ENCODE measurements at regions not wholly inside any gene's neighbourhood (a gene's known extent, or its start where the extent isn't known, plus 50 kb on each side); places are given as distances from the start of the nearest gene placed in this dataset.
"Not testable (repeated sequence)": the region's sequence is repeated elsewhere in the genome, so short reads cannot be mapped to it uniquely, and the experiment has no call there.

GRCh38 chr2:215793747-215794595, 219.4 kb downstream of the MREG start:
- peak in 1 of 5 experiments; percentile 24 for DNase-seq

GRCh38 chr2:215791481-215791937, 221.8 kb downstream of the MREG start:
- DNase-seq = no peak

- no peak for DNase-seq
Observed at GRCh38 chr2:215790523-215791421, 222.6 kb downstream of the MREG start.

- DNase-seq = no peak
Observed at GRCh38 chr2:215787565-215788178, 225.7 kb downstream of the MREG start.

GRCh38 chr2:215787025-215787424, 226.3 kb downstream of the MREG start:
- DNase-seq = no peak

GRCh38 chr2:215784371-215784783, 229.0 kb downstream of the MREG start:
- no peak for DNase-seq

- DNase-seq = not testable (repeated sequence)
Observed at GRCh38 chr2:215783640-215784039, 229.7 kb downstream of the MREG start.

- DNase-seq = no peak
Observed at GRCh38 chr2:215782965-215783364, 230.4 kb downstream of the MREG start.

GRCh38 chr2:215782295-215782694, 231.1 kb downstream of the MREG start:
- no peak for DNase-seq

- DNase-seq = no peak
Observed at GRCh38 chr2:215780907-215781685, 232.3 kb downstream of the MREG start.

- DNase-seq = no peak
Observed at GRCh38 chr2:215780313-215780712, 233.0 kb downstream of the MREG start.

GRCh38 chr2:215779912-215780311, 233.4 kb downstream of the MREG start:
- no peak for DNase-seq

- no peak for DNase-seq
Observed at GRCh38 chr2:215777465-215778044, 235.8 kb downstream of the MREG start.

- no peak for DNase-seq
Observed at GRCh38 chr2:215775106-215775505, 238.2 kb downstream of the MREG start.

GRCh38 chr2:215773728-215774127, 239.6 kb downstream of the MREG start:
- no peak for DNase-seq

- no peak for DNase-seq
Observed at GRCh38 chr2:215772634-215773563, 240.5 kb downstream of the MREG start.

GRCh38 chr2:215772003-215772402, 241.3 kb downstream of the MREG start:
- no peak for DNase-seq

GRCh38 chr2:215771241-215771640, 242.1 kb downstream of the MREG start:
- no peak for DNase-seq

- no peak for DNase-seq
Observed at GRCh38 chr2:215770668-215771067, 242.7 kb downstream of the MREG start.

- no peak for DNase-seq
Observed at GRCh38 chr2:215769246-215769645, 244.1 kb downstream of the MREG start.

GRCh38 chr2:215767625-215768024, 245.7 kb downstream of the MREG start:
- no peak for DNase-seq

All from T-helper 2 cell (primary cell).